ENCODE measurements at regions not wholly inside any gene's neighbourhood (a gene's known extent, or its start where the extent isn't known, plus 50 kb on each side); places are given as distances from the start of the nearest gene placed in this dataset.

GRCh38 chr17:33514369-33514768 lies 221.3 kb upstream of the ASIC2 start:
- CTCF ChIA-PET, result no interaction called here
- FAIRE-seq (no peak), DNase-seq (ENCODE audit: low read depth, low spot score) (no peak)
- no peak overlapping the region for H2AFZ ChIP-seq (ENCODE audit: low read depth, low read length)
- no peak overlapping the region for H3K9ac ChIP-seq (replicated peaks; ENCODE audit: extremely low read depth, insufficient read depth, low read length)
- H3K27me3 ChIP-seq (ENCODE audit: control insufficient read depth in 2 of 2, insufficient read depth in 2 of 2, low read length in 2 of 2), result no peaks in the 10 kb centered on the region
- no peaks in the 10 kb centered on the region for H3K79me2 ChIP-seq (ENCODE audit: control insufficient read depth, insufficient read depth, low read length)
- POLR2A ChIA-PET, result no interaction called here
- dilution Hi-C loops (cut with MboI; ENCODE audit: extremely low pct_ligation_motif_present, low sequenced_read_pairs) (no loop called here), intact Hi-C loops (cut with micrococcal nuclease) (no loop called here)
- no peaks in the 10 kb centered on the region for H3K36me3 ChIP-seq (ENCODE audit: control insufficient read depth in 2 of 2, extremely low read depth in 1 of 2, insufficient read depth in 2 of 2, low read length in 2 of 2)
- no peak for TF ChIP-seq CTCF (IDR thresholded peaks at IDR 0.05; ENCODE audit: extremely low read depth in 1 of 2, insufficient read depth in 1 of 2, low read depth in 1 of 2, low read length in 2 of 2)
- no peak for TF ChIP-seq MAX (IDR thresholded peaks at IDR 0.05; ENCODE audit: insufficient read depth, insufficient read length)
- TF ChIP-seq EZH2 (IDR thresholded peaks at IDR 0.05; ENCODE audit: borderline replicate concordance, low read depth, low read length, severe bottlenecking), result no peak
- TF ChIP-seq POLR2AphosphoS5 (IDR thresholded peaks at IDR 0.05; ENCODE audit: insufficient read depth, low read depth, low read length), result no peak
- no peak for TF ChIP-seq FOS (IDR thresholded peaks at IDR 0.05; ENCODE audit: borderline replicate concordance, insufficient read depth, low read length)
- TF ChIP-seq JUN (IDR thresholded peaks at IDR 0.05; ENCODE audit: borderline replicate concordance, insufficient read depth, insufficient read length, low read depth), result no peak
- TF ChIP-seq POLR2A (IDR thresholded peaks at IDR 0.05; ENCODE audit: low read depth, low read length), result no peak
- no peak for TF ChIP-seq MYC (IDR thresholded peaks at IDR 0.05; ENCODE audit: low read depth, low read length)
- no peak for TF ChIP-seq GATA2 (IDR thresholded peaks at IDR 0.05; ENCODE audit: insufficient read depth, insufficient read length, low read depth, low read length)
- no peaks in the 10 kb centered on the region for H3K9me1 ChIP-seq (replicated peaks; ENCODE audit: control insufficient read depth, extremely low read depth, insufficient read depth, low read length)
- no peaks in the 10 kb centered on the region for H4K20me1 ChIP-seq (replicated peaks; ENCODE audit: control insufficient read depth, extremely low read depth, insufficient read depth, low read length)
- BruUV-seq (replicated peaks), result no TSS peak
- no peak overlapping the region for H3K4me3 ChIP-seq (replicated peaks in 1 of 3; ENCODE audit: insufficient read depth in 1 of 3, low read depth in 1 of 3, low read length in 3 of 3)
- no peak overlapping the region for H3K27ac ChIP-seq (ENCODE audit: insufficient read depth, low read depth, low read length)
- H3K4me2 ChIP-seq (ENCODE audit: insufficient read depth, low read length), result no peak overlapping the region
- no peaks in the 10 kb centered on the region for H3K9me3 ChIP-seq (replicated peaks; ENCODE audit: control insufficient read depth, insufficient read depth, low read length)
- H3K4me1 ChIP-seq (ENCODE audit: control insufficient read depth, extremely low read depth, insufficient read depth, low read length), result no peaks in the 10 kb centered on the region

All from endothelial cell of umbilical vein (primary cell).